ENCODE measurements at regions not wholly inside any gene's neighbourhood (a gene's known extent, or its start where the extent isn't known, plus 50 kb on each side); places are given as distances from the start of the nearest gene placed in this dataset.

DNA sequence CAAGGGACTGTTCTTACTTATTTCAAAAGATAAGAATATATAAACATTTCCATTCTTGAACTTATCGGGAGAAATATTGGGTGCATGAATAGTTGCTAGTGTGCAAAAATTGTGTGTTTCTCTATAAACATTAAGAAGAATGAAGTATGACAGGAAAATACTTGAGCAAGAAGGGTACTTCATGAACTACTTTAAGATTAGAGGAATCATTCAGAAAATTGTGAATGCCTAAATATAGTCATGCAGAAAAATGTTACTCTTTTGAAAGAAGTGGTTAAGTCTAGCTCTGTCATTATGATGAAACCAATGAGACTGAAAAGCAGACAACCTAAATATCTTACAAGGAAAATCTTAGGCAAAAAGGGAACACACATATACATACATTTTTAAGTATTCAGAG, 207.8 kb upstream of the PCDH18 start:
- no peak for TF ChIP-seq EZH2phosphoT487 (IDR thresholded peaks at IDR 0.05; ENCODE audit: borderline replicate concordance, low read depth)
- TF ChIP-seq NFIC (IDR thresholded peaks at IDR 0.05; ENCODE audit: borderline replicate concordance): no peak
- TF ChIP-seq TEAD4 (IDR thresholded peaks at IDR 0.05; ENCODE audit: borderline replicate concordance, insufficient read depth): no peak
- no peak for TF ChIP-seq TAF1 (IDR thresholded peaks at IDR 0.05; ENCODE audit: borderline replicate concordance, low read depth, low read length)
- no peak for TF ChIP-seq EP300 (IDR thresholded peaks at IDR 0.05; ENCODE audit: borderline replicate concordance in 1 of 2, low read depth in 1 of 2, low read length in 1 of 2)
- TF ChIP-seq, protein P1, sequence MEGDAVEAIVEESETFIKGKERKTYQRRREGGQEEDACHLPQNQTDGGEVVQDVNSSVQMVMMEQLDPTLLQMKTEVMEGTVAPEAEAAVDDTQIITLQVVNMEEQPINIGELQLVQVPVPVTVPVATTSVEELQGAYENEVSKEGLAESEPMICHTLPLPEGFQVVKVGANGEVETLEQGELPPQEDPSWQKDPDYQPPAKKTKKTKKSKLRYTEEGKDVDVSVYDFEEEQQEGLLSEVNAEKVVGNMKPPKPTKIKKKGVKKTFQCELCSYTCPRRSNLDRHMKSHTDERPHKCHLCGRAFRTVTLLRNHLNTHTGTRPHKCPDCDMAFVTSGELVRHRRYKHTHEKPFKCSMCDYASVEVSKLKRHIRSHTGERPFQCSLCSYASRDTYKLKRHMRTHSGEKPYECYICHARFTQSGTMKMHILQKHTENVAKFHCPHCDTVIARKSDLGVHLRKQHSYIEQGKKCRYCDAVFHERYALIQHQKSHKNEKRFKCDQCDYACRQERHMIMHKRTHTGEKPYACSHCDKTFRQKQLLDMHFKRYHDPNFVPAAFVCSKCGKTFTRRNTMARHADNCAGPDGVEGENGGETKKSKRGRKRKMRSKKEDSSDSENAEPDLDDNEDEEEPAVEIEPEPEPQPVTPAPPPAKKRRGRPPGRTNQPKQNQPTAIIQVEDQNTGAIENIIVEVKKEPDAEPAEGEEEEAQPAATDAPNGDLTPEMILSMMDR (IDR thresholded peaks at IDR 0.05): no peak
- no peak for TF ChIP-seq RXRA (IDR thresholded peaks at IDR 0.05; ENCODE audit: borderline replicate concordance, low read depth)
- TF ChIP-seq POLR2AphosphoS5 (IDR thresholded peaks at IDR 0.05; ENCODE audit: low read depth, low read length): no peak
- no peak for TF ChIP-seq GABPA (IDR thresholded peaks at IDR 0.05; ENCODE audit: low read depth)
- TF ChIP-seq SIN3A (IDR thresholded peaks at IDR 0.05; ENCODE audit: borderline replicate concordance, low read depth, low read length): no peak
- no peak for TF ChIP-seq SMC3 (IDR thresholded peaks at IDR 0.05; ENCODE audit: low read depth, low read length)
- no peak for TF ChIP-seq MEF2A (IDR thresholded peaks at IDR 0.05; ENCODE audit: borderline replicate concordance, low read depth)
